Esophagus muscularis mucosa (tissue), 3 donors: ENCODE measurements at regions not wholly inside any gene's neighbourhood (a gene's known extent, or its start where the extent isn't known, plus 50 kb on each side); places are given as distances from the start of the nearest gene placed in this dataset.

Experiments
- CTCF ChIP-seq, 3 experiments: fragments of 200-600 bp in 2 of 3; fragments of 450-650 bp in 1 of 3; sonication (generic) in 2 of 3; IDR thresholded peaks; one replicate each; pipeline ENCODE4 v1.5.1; 2017 to 2019; ENCODE audit warnings: antibody characterized with exemption in 3 of 3, mild to moderate bottlenecking in 2 of 3, moderate library complexity in 1 of 3
- POLR2A ChIP-seq: fragments of 450-650 bp; IDR thresholded peaks from one replicate; pipeline ENCODE4 v1.6.1; 2017; ENCODE audit warnings: antibody characterized with exemption, moderate library complexity, mild to moderate bottlenecking, low read depth

- no peak for TF ChIP-seq CTCF (IDR thresholded peaks at IDR 0.05)
- TF ChIP-seq POLR2A = no peak
Observed at GRCh38 chr12:60012659-60013058, 416.8 kb downstream of the SLC16A7 start.
